Hepatocyte (in vitro differentiated cells): ENCODE measurements at regions not wholly inside any gene's neighbourhood (a gene's known extent, or its start where the extent isn't known, plus 50 kb on each side); places are given as distances from the start of the nearest gene placed in this dataset.

Source experiments
- DNase-seq: peaks from one replicate; pipeline ENCODE4 v3.0.0-alpha.2; 2016; ENCODE audit warnings: low spot score
- H2AFZ ChIP-seq: fragments of 200-600 bp; sonication (generic); 2 replicates; pipeline ENCODE4 v1.6.0; 2016; ENCODE audit warnings: antibody characterized with exemption, mild to moderate bottlenecking
- H3K27ac ChIP-seq: fragments of 200-600 bp; sonication (generic); 2 replicates; pipeline ENCODE4 v1.5.1; 2016; ENCODE audit warnings: mild to moderate bottlenecking
- H3K27me3 ChIP-seq: fragments of 200-600 bp; sonication (generic); 2 replicates; pipeline ENCODE4 v1.6.1; 2016
- H3K36me3 ChIP-seq: fragments of 200-600 bp; sonication (generic); replicated peaks from 2 replicates; pipeline ENCODE4 v1.5.1; 2016; ENCODE audit warnings: low read depth; ENCODE audit not compliant: insufficient read depth
- H3K4me1 ChIP-seq: fragments of 200-600 bp; sonication (generic); 2 replicates; pipeline ENCODE4 v1.5.1; 2016; ENCODE audit warnings: mild to moderate bottlenecking, moderate library complexity; ENCODE audit not compliant: insufficient read depth
- H3K4me2 ChIP-seq: fragments of 200-600 bp; sonication (generic); 2 replicates; pipeline ENCODE4 v1.6.0; 2016
- H3K4me3 ChIP-seq: fragments of 200-600 bp; sonication (generic); 2 replicates; pipeline ENCODE4 v1.5.1; 2016; ENCODE audit warnings: mild to moderate bottlenecking
- H3K79me2 ChIP-seq: fragments of 200-600 bp; sonication (generic); 2 replicates; pipeline ENCODE4 v1.6.0; 2017; ENCODE audit warnings: mild to moderate bottlenecking
- H3K9me2 ChIP-seq: fragments of 200-600 bp; sonication (generic); replicated peaks from 2 replicates; pipeline ENCODE4 v1.6.0; 2017; ENCODE audit warnings: mild to moderate bottlenecking; ENCODE audit not compliant: insufficient read depth
- H3K9me3 ChIP-seq: fragments of 200-600 bp; sonication (generic); 2 replicates; pipeline ENCODE4 v1.5.1; 2016; ENCODE audit warnings: low read depth, mild to moderate bottlenecking
- H4K20me1 ChIP-seq: fragments of 200-600 bp; sonication (generic); 2 replicates; pipeline ENCODE4 v1.6.0; 2016; ENCODE audit warnings: mild to moderate bottlenecking; ENCODE audit not compliant: insufficient read depth, poor library complexity, severe bottlenecking
- EZH2 ChIP-seq: fragments of 200-600 bp; sonication (generic); IDR thresholded peaks from 2 replicates; pipeline ENCODE4 v1.6.1; 2016; ENCODE audit warnings: antibody characterized with exemption, mild to moderate bottlenecking, borderline replicate concordance
- EZH2phosphoT487 ChIP-seq: fragments of 200-600 bp; sonication (generic); IDR thresholded peaks from one replicate; pipeline ENCODE4 v1.6.1; 2018; ENCODE audit warnings: antibody characterized with exemption, mild to moderate bottlenecking, low read depth, moderate library complexity; ENCODE audit not compliant: unreplicated experiment, severe bottlenecking
- WGBS: methylation state at CpG from one replicate; pipeline ENCODE4 v1.1.6; 2016; ENCODE audit warnings: low lambda C conversion rate; ENCODE audit errors: missing lambda C conversion rate; 5-methylcytosine and 5-hydroxymethylcytosine counted together
- TF ChIP-seq, protein P1 (sequence below): fragments of 200-600 bp; sonication (generic); IDR thresholded peaks from 2 replicates; pipeline ENCODE4 v1.5.1; 2016; ENCODE audit warnings: antibody characterized with exemption, mild to moderate bottlenecking; ENCODE audit not compliant: poor library complexity

DNA sequence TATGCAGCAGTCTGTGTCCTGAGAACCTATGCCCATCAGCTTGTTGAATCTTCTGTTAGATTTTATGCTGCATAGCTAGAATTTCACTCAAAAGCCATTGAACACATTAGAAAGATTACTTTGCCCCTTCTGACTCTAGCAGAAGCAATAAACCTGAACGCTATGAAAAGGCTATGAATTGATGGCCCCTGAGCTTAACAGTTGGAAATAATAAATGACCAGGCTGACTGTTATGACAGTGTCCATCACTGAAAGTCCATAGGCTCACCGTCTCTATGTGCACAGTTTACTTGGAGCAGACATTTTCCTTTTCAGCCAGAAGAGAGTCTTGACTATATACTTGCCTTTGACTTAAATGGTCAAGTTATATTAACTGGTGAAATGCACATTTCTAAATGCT is 1618.8 kb upstream of the ACVR2A start:
- DNase-seq, result no peak
- Histone ChIP-seq H3K4me1 (no peaks in the 10 kb centered on the region), H3K79me2 (no peaks in the 10 kb centered on the region), H4K20me1 (no peaks in the 10 kb centered on the region), H3K27ac (no peak overlapping the region), H3K27me3 (no peaks in the 10 kb centered on the region), H3K9me3 (no peaks in the 10 kb centered on the region), H3K9me2 (no peaks in the 10 kb centered on the region), H3K4me2 (no peak overlapping the region), H3K4me3 (no peak overlapping the region), H2AFZ (no peak overlapping the region), H3K36me3 (no peaks in the 10 kb centered on the region)
- no peak for TF ChIP-seq EZH2phosphoT487
- TF ChIP-seq EZH2, result no peak
- TF ChIP-seq, protein P1, sequence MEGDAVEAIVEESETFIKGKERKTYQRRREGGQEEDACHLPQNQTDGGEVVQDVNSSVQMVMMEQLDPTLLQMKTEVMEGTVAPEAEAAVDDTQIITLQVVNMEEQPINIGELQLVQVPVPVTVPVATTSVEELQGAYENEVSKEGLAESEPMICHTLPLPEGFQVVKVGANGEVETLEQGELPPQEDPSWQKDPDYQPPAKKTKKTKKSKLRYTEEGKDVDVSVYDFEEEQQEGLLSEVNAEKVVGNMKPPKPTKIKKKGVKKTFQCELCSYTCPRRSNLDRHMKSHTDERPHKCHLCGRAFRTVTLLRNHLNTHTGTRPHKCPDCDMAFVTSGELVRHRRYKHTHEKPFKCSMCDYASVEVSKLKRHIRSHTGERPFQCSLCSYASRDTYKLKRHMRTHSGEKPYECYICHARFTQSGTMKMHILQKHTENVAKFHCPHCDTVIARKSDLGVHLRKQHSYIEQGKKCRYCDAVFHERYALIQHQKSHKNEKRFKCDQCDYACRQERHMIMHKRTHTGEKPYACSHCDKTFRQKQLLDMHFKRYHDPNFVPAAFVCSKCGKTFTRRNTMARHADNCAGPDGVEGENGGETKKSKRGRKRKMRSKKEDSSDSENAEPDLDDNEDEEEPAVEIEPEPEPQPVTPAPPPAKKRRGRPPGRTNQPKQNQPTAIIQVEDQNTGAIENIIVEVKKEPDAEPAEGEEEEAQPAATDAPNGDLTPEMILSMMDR, result no peak
- WGBS, result 77% methylated on average over 2 of the region's 2 CpGs

DNA sequence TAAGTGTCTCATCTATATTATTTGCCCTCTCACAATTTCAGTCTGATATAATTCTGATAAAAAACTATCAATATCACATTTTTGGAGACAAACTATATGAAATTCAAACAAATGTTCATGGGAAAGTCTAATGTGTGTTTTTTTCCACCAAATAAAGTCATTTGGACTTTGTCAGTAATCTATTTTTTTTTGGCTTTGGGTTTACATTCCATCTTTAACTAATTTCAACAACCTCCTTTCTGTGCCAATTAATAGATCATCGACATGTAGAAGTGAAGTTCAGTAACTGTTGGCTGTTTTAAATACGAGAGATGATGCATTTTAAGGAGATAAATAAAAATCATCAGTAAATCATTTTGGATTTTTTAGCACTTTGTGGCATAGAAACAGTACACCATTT is 1623.0 kb upstream of the ACVR2A start:
- H3K79me2 ChIP-seq, result no peaks in the 10 kb centered on the region
- no peak for TF ChIP-seq EZH2
- TF ChIP-seq, protein P1, result no peak
- TF ChIP-seq EZH2phosphoT487, result no peak
- H3K27me3 ChIP-seq, result no peaks in the 10 kb centered on the region
- no peak overlapping the region for H2AFZ ChIP-seq
- no peaks in the 10 kb centered on the region for H3K9me3 ChIP-seq
- no peak overlapping the region for H3K27ac ChIP-seq
- DNase-seq, result no peak
- WGBS, result 95% methylated on average over 2 of the region's 2 CpGs
- H3K36me3 ChIP-seq, result no peaks in the 10 kb centered on the region
- H3K4me1 ChIP-seq, result no peaks in the 10 kb centered on the region
- H3K4me3 ChIP-seq, result no peak overlapping the region
- no peaks in the 10 kb centered on the region for H3K9me2 ChIP-seq
- no peaks in the 10 kb centered on the region for H4K20me1 ChIP-seq
- H3K4me2 ChIP-seq, result no peak overlapping the region

GRCh38 chr2:146220957-146221356 is 1623.9 kb upstream of the ACVR2A start:
- H3K36me3 ChIP-seq, result no peaks in the 10 kb centered on the region
- no peaks in the 10 kb centered on the region for H3K4me1 ChIP-seq
- DNase-seq, result no peak
- H3K4me3 ChIP-seq, result no peak overlapping the region
- H3K9me2 ChIP-seq, result no peaks in the 10 kb centered on the region
- no peak overlapping the region for H2AFZ ChIP-seq
- no peak overlapping the region for H3K27ac ChIP-seq
- H3K27me3 ChIP-seq, result no peaks in the 10 kb centered on the region
- no peaks in the 10 kb centered on the region for H3K9me3 ChIP-seq
- no peaks in the 10 kb centered on the region for H4K20me1 ChIP-seq
- no peak overlapping the region for H3K4me2 ChIP-seq
- TF ChIP-seq EZH2phosphoT487 (no peak), EZH2 (no peak)
- TF ChIP-seq, protein P1, result no peak
- no peaks in the 10 kb centered on the region for H3K79me2 ChIP-seq

DNA sequence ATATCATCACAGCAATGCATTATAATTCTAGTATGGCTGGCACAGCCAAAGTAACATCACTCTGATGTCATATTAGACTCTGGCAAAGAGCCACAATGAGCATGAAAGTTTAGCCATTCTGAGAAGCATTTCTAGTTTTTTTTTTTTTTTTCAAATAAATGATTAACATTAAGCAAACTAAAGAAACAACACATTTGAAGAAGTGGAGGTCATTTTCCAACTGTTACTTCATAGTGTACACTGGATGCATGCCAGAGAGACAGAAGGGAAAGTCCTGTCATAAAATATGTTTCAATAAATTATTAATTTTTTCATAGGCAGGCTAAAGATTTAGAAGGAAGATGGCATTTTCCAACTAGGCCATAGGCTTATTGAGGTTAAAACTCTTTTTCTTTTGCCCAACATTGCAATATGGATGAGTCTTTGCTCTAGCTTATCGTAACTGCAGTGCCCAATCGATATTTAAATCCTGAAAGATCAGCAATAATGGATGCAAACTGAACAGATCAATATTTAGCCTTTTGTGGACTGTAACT is 1630.4 kb upstream of the ACVR2A start:
- no peak overlapping the region for H3K27ac ChIP-seq
- 90% methylated on average over 2 of the region's 2 CpGs for whole genome bisulfite sequencing
- TF ChIP-seq, protein P1, result no peak
- TF ChIP-seq EZH2 (no peak), EZH2phosphoT487 (no peak)
- no peaks in the 10 kb centered on the region for H3K9me2 ChIP-seq
- H2AFZ ChIP-seq, result no peak overlapping the region
- DNase-seq, result peak; percentile 56
- H3K79me2 ChIP-seq, result no peaks in the 10 kb centered on the region
- H3K4me1 ChIP-seq, result no peaks in the 10 kb centered on the region
- no peaks in the 10 kb centered on the region for H4K20me1 ChIP-seq
- no peaks in the 10 kb centered on the region for H3K36me3 ChIP-seq
- H3K27me3 ChIP-seq, result no peaks in the 10 kb centered on the region
- no peak overlapping the region for H3K4me3 ChIP-seq
- no peaks in the 10 kb centered on the region for H3K9me3 ChIP-seq
- H3K4me2 ChIP-seq, result no peak overlapping the region
